ENCODE measurements at regions not wholly inside any gene's neighbourhood (a gene's known extent, or its start where the extent isn't known, plus 50 kb on each side); places are given as distances from the start of the nearest gene placed in this dataset.

DNA sequence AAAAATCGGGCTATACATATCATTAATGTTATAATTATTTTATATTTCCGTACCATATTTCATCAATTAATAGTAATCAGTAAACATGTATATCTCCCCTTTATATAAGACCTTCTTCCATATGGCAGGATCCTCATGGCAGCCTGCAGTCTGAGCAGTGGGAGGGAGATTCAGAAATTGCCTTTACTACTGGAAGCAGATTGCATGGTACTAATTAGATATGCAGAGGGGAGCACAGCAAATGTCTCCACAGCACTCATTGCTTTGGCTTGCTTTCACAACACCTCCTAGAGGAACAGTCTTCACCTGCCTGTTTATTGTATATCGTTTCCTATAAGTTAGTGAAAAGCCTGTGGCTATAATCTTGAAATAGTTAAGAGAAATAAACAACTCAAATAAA is 585.8 kb upstream of the GOT2 start:
- intact Hi-C loops (cut with micrococcal nuclease; ENCODE audit: unreplicated experiment) (no loop called here), in situ Hi-C loops (cut with HindIII; ENCODE audit: extremely low pct_ligation_motif_present, low pct_unique_long_range_greater_than_20kb) (no loop called here)
- H3K4me2 ChIP-seq (ENCODE audit: low read depth, low read length): no peak overlapping the region
- CTCF ChIA-PET (ENCODE audit: low intra/inter-chr PET ratio, low total read pairs): no interaction called here
- H4K20me1 ChIP-seq (ENCODE audit: insufficient read depth, low read length): no peaks in the 10 kb centered on the region
- BruUV-seq (replicated peaks): no TSS peak
- DNase-seq (ENCODE audit: low spot score): no peak
- ATAC-seq: no peak
- no peak overlapping the region for H3K4me3 ChIP-seq (replicated peaks in 1 of 3; ENCODE audit: insufficient read depth in 1 of 3, low read depth in 2 of 3, low read length in 3 of 3)
- H3K9ac ChIP-seq (ENCODE audit: insufficient read depth, low read depth, low read length): no peak overlapping the region
- FAIRE-seq: no peak
- no peak overlapping the region for H2AFZ ChIP-seq (ENCODE audit: low read length)
- POLR2A ChIA-PET: no interaction called here
- no peaks in the 10 kb centered on the region for H3K79me2 ChIP-seq (ENCODE audit: insufficient read depth, low read length)
- H3K4me1 ChIP-seq (ENCODE audit: insufficient read depth, low read length): no peaks in the 10 kb centered on the region
- no peaks in the 10 kb centered on the region for H3K36me3 ChIP-seq (replicated peaks in 1 of 2; ENCODE audit: control insufficient read depth in 1 of 2, insufficient read depth in 2 of 2, low read length in 2 of 2)
- WGBS (ENCODE audit: low lambda C conversion rate): 1% methylated on average over 3 of the region's 3 CpGs
- no peaks in the 10 kb centered on the region for H3K27me3 ChIP-seq (ENCODE audit: control insufficient read depth in 1 of 2, insufficient read depth in 2 of 2, low read length in 2 of 2)
- H3K27ac ChIP-seq (ENCODE audit: extremely low read length, insufficient read depth, low read length): no peak overlapping the region
- H3K9me3 ChIP-seq (ENCODE audit: low read length): no peaks in the 10 kb centered on the region
- TF ChIP-seq NKX3-1 (CRISPR knock-in tag; IDR thresholded peaks at IDR 0.05) (no peak), ZNF83 (CRISPR knock-in tag; IDR thresholded peaks at IDR 0.05; ENCODE audit: borderline replicate concordance) (no peak), KDM3A (CRISPR knock-in tag; IDR thresholded peaks at IDR 0.05; ENCODE audit: low read depth) (no peak), ZBTB21 (CRISPR knock-in tag; IDR thresholded peaks at IDR 0.05) (no peak), NFE2L2 (IDR thresholded peaks at IDR 0.05; ENCODE audit: low read length) (no peak), DR1 (CRISPR knock-in tag; IDR thresholded peaks at IDR 0.05) (no peak), ZNF567 (CRISPR knock-in tag; IDR thresholded peaks at IDR 0.05; ENCODE audit: borderline replicate concordance) (no peak), FOXM1 (CRISPR knock-in tag; IDR thresholded peaks at IDR 0.05) (no peak), GATAD2A (CRISPR knock-in tag; IDR thresholded peaks at IDR 0.05) (no peak), ZNF496 (CRISPR knock-in tag; IDR thresholded peaks at IDR 0.05; ENCODE audit: insufficient replicate concordance) (no peak), DMAP1 (CRISPR knock-in tag; IDR thresholded peaks at IDR 0.05) (no peak), EEA1 (CRISPR knock-in tag; IDR thresholded peaks at IDR 0.05; ENCODE audit: borderline replicate concordance) (no peak)
- TF ChIP-seq, protein P1, sequence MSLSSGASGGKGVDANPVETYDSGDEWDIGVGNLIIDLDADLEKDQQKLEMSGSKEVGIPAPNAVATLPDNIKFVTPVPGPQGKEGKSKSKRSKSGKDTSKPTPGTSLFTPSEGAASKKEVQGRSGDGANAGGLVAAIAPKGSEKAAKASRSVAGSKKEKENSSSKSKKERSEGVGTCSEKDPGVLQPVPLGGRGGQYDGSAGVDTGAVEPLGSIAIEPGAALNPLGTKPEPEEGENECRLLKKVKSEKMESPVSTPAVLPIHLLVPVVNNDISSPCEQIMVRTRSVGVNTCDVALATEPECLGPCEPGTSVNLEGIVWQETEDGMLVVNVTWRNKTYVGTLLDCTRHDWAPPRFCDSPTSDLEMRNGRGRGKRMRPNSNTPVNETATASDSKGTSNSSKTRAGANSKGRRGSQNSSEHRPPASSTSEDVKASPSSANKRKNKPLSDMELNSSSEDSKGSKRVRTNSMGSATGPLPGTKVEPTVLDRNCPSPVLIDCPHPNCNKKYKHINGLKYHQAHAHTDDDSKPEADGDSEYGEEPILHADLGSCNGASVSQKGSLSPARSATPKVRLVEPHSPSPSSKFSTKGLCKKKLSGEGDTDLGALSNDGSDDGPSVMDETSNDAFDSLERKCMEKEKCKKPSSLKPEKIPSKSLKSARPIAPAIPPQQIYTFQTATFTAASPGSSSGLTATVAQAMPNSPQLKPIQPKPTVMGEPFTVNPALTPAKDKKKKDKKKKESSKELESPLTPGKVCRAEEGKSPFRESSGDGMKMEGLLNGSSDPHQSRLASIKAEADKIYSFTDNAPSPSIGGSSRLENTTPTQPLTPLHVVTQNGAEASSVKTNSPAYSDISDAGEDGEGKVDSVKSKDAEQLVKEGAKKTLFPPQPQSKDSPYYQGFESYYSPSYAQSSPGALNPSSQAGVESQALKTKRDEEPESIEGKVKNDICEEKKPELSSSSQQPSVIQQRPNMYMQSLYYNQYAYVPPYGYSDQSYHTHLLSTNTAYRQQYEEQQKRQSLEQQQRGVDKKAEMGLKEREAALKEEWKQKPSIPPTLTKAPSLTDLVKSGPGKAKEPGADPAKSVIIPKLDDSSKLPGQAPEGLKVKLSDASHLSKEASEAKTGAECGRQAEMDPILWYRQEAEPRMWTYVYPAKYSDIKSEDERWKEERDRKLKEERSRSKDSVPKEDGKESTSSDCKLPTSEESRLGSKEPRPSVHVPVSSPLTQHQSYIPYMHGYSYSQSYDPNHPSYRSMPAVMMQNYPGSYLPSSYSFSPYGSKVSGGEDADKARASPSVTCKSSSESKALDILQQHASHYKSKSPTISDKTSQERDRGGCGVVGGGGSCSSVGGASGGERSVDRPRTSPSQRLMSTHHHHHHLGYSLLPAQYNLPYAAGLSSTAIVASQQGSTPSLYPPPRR (CRISPR knock-in tag; IDR thresholded peaks at IDR 0.05; ENCODE audit: borderline replicate concordance): no peak
- TF ChIP-seq, protein P2, sequence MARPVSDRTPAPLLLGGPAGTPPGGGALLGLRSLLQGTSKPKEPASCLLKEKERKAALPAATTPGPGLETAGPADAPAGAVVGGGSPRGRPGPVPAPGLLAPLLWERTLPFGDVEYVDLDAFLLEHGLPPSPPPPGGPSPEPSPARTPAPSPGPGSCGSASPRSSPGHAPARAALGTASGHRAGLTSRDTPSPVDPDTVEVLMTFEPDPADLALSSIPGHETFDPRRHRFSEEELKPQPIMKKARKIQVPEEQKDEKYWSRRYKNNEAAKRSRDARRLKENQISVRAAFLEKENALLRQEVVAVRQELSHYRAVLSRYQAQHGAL (CRISPR knock-in tag; IDR thresholded peaks at IDR 0.05; ENCODE audit: not compliant biosample characterization): no peak
- TF ChIP-seq, protein P3, sequence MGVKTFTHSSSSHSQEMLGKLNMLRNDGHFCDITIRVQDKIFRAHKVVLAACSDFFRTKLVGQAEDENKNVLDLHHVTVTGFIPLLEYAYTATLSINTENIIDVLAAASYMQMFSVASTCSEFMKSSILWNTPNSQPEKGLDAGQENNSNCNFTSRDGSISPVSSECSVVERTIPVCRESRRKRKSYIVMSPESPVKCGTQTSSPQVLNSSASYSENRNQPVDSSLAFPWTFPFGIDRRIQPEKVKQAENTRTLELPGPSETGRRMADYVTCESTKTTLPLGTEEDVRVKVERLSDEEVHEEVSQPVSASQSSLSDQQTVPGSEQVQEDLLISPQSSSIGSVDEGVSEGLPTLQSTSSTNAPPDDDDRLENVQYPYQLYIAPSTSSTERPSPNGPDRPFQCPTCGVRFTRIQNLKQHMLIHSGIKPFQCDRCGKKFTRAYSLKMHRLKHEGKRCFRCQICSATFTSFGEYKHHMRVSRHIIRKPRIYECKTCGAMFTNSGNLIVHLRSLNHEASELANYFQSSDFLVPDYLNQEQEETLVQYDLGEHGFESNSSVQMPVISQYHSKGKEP (CRISPR knock-in tag; IDR thresholded peaks at IDR 0.05): no peak
- TF ChIP-seq, protein P4, sequence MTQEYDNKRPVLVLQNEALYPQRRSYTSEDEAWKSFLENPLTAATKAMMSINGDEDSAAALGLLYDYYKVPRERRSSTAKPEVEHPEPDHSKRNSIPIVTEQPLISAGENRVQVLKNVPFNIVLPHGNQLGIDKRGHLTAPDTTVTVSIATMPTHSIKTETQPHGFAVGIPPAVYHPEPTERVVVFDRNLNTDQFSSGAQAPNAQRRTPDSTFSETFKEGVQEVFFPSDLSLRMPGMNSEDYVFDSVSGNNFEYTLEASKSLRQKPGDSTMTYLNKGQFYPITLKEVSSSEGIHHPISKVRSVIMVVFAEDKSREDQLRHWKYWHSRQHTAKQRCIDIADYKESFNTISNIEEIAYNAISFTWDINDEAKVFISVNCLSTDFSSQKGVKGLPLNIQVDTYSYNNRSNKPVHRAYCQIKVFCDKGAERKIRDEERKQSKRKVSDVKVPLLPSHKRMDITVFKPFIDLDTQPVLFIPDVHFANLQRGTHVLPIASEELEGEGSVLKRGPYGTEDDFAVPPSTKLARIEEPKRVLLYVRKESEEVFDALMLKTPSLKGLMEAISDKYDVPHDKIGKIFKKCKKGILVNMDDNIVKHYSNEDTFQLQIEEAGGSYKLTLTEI (CRISPR knock-in tag; conservative IDR thresholded peaks at IDR 0.05): no peak
- TF ChIP-seq, protein P5, sequence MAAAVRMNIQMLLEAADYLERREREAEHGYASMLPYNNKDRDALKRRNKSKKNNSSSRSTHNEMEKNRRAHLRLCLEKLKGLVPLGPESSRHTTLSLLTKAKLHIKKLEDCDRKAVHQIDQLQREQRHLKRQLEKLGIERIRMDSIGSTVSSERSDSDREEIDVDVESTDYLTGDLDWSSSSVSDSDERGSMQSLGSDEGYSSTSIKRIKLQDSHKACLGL (CRISPR knock-in tag; IDR thresholded peaks at IDR 0.05): no peak

All from HepG2 (cell line).